ENCODE measurements at regions not wholly inside any gene's neighbourhood (a gene's known extent, or its start where the extent isn't known, plus 50 kb on each side); places are given as distances from the start of the nearest gene placed in this dataset.
"Not testable (repeated sequence)": the region's sequence is repeated elsewhere in the genome, so short reads cannot be mapped to it uniquely, and the experiment has no call there.

DNA sequence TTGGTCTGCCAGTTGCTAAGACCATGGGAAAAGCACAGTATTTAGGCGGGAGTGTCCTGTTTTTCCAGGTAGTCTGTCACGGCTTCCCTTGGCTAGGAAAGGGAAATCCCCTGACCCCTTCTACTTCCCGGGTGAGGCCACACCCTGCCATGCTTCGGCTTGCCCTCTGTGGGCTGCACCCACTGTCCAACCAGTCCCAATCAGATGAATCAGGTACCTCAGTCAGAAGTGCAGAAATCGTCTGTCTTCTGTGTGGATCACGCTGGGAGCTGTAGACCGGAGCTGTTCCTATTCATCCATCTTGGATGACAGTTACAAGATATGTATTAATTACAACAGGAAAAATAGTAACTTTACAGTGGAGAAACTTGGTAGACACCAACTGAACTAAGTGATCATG lies 188.2 kb downstream of the TPBG start:
- Histone ChIP-seq H3K27ac (no peak overlapping the region), H3K36me3 (no peaks in the 10 kb centered on the region), H3K4me3 (no peak overlapping the region), H3K4me1 (no peaks in the 10 kb centered on the region), H3K9me3 (peaks cover 0 to 6% (median 0%) of the 10 kb centered on the region in 12 donors), H3K27me3 (no peaks in the 10 kb centered on the region)
- intact Hi-C loops (cut with DNase I): no loop called here
- 69 to 80% (median 76%) methylated on average over 7 of the region's 7 CpGs for WGBS, 4 donors
- no peak for TF ChIP-seq POLR2A (IDR thresholded peaks at IDR 0.05)
- TF ChIP-seq, protein P1, sequence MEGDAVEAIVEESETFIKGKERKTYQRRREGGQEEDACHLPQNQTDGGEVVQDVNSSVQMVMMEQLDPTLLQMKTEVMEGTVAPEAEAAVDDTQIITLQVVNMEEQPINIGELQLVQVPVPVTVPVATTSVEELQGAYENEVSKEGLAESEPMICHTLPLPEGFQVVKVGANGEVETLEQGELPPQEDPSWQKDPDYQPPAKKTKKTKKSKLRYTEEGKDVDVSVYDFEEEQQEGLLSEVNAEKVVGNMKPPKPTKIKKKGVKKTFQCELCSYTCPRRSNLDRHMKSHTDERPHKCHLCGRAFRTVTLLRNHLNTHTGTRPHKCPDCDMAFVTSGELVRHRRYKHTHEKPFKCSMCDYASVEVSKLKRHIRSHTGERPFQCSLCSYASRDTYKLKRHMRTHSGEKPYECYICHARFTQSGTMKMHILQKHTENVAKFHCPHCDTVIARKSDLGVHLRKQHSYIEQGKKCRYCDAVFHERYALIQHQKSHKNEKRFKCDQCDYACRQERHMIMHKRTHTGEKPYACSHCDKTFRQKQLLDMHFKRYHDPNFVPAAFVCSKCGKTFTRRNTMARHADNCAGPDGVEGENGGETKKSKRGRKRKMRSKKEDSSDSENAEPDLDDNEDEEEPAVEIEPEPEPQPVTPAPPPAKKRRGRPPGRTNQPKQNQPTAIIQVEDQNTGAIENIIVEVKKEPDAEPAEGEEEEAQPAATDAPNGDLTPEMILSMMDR (IDR thresholded peaks at IDR 0.05): no peak
- ATAC-seq (no peak), DNase-seq (no peak)

DNA sequence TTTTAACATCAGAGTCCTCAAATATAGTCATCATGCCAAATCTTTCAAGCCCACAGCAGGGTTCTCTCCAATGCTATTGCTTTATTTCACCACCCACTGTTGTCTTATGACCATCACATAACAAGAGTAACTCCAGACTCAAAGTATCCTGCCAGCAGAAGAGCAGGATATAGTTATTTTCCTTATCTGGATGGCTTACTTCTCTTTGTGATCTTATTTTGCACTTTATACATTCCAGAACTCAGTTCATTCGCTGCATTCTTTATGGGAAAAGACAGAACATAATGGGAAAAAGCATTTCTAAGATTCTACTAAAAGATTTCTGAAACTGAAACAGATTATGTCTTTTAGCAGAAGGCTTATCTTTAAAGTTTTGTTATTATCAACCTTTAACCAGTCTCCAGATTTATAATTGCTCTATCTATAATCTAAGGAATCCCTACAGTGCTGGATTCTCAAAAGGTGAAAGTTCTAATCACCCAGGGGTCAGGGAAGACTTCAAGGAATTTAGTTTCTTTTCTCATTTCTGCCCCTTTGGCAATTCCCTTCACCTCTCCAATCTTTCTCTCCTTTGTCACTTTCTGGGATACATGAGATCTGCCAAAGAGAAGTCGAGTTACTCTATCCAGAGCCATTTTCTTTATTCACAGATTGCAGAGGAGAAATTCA lies 190.4 kb downstream of the TPBG start:
- Histone ChIP-seq H3K27ac (no peak overlapping the region), H3K4me3 (no peak overlapping the region), H3K36me3 (no peaks in the 10 kb centered on the region), H3K27me3 (no peaks in the 10 kb centered on the region), H3K9me3 (peaks cover 0 to 3% (median 0%) of the 10 kb centered on the region in 12 donors), H3K4me1 (no peaks in the 10 kb centered on the region)
- TF ChIP-seq, protein P1 (IDR thresholded peaks at IDR 0.05): no peak
- no peak for TF ChIP-seq POLR2A (IDR thresholded peaks at IDR 0.05)
- 48 to 62% (median 56%) methylated on average over 2 of the region's 2 CpGs for WGBS, 4 donors
- DNase-seq (no peak), ATAC-seq (no peak)
- intact Hi-C loops (cut with DNase I): no loop called here

DNA sequence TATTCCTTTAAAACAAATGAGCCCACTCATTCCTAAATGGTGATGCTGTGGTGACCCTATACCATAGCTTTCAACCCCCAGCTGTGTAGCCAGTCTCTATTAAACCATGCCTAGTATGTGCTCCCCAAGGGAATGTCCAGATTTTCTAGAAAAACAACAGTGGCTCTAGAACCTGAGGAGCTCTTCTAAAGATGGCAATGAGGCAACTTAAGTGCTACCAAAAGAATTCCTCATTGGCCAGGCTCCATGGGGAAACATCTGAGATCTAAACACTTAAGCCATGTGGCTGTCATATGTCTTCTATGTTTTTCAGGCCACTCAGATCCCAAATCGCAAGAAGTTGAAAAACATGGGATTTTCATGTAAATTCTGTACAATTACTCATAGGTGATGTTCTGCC lies 191.0 kb downstream of the TPBG start:
- Histone ChIP-seq H3K27me3 (no peaks in the 10 kb centered on the region), H3K4me3 (no peak overlapping the region), H3K4me1 (no peaks in the 10 kb centered on the region), H3K27ac (no peak overlapping the region), H3K9me3 (peaks cover 0 to 3% (median 0%) of the 10 kb centered on the region in 12 donors), H3K36me3 (no peaks in the 10 kb centered on the region)
- WGBS, 4 donors: 82 to 88% (median 85%) methylated on average over 1 of the region's 1 CpG
- ATAC-seq (no peak), DNase-seq (no peak)
- intact Hi-C loops (cut with DNase I): no loop called here
- TF ChIP-seq, protein P1 (IDR thresholded peaks at IDR 0.05): no peak
- TF ChIP-seq POLR2A (IDR thresholded peaks at IDR 0.05): no peak

DNA sequence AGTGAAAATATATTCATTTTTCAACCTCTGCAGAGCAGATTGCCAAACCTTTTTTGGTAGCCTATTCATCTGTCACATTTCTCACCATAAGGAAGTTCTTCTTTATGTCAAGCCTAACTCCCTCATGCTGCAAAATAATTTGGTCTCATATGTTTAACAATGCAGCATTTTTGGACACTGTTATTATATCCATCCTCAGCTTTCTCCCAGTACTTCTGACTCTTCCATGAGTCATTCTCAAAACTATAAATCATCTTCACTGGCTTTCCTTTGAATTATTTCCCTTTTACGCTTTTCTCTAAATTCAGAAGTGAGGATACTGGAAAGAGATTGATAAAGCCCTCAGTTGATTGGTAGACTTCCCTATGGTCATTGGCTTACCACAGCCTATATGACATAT lies 192.2 kb downstream of the TPBG start:
- Histone ChIP-seq H3K4me1 (no peaks in the 10 kb centered on the region), H3K36me3 (no peaks in the 10 kb centered on the region), H3K27ac (no peak overlapping the region), H3K9me3 (no peaks in the 10 kb centered on the region), H3K4me3 (no peak overlapping the region), H3K27me3 (no peaks in the 10 kb centered on the region)
- no peak for DNase-seq
- TF ChIP-seq POLR2A (IDR thresholded peaks at IDR 0.05): no peak
- TF ChIP-seq, protein P1 (IDR thresholded peaks at IDR 0.05): no peak
- WGBS, 4 donors: 80 to 92% (median 84%) methylated on average over 1 of the region's 1 CpG
- intact Hi-C loops (cut with DNase I): no loop called here
- ATAC-seq: no peak

DNA sequence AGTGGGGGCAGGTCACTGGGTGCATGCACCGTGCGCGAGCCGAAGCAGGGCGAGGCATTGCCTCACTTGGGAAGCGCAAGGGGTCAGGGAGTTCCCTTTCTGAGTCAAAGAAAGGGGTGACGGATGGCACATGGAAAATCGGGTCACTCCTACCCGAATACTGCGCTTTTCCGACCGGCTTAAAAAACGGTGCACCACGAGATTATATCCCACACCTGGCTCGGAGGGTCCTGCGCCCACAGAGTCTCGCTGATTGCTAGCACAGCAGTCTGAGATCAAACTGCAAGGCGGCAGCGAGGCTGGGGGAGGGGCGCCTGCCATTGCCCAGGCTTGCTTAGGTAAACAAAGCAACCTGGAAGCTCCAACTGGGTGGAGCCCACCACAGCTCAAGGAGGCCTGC lies 194.9 kb downstream of the TPBG start:
- H3K4me3 ChIP-seq; ATAC-seq; H3K36me3 ChIP-seq; H3K27ac ChIP-seq; H3K27me3 ChIP-seq; H3K4me1 ChIP-seq; DNase-seq; H3K9me3 ChIP-seq; intact Hi-C loops (cut with DNase I): not testable (repeated sequence)
- WGBS, 4 donors: 84 to 90% (median 86%) methylated on average over 19 to 20 of the region's 20 CpGs
